ENCODE measurements at regions not wholly inside any gene's neighbourhood (a gene's known extent, or its start where the extent isn't known, plus 50 kb on each side); places are given as distances from the start of the nearest gene placed in this dataset.

DNA sequence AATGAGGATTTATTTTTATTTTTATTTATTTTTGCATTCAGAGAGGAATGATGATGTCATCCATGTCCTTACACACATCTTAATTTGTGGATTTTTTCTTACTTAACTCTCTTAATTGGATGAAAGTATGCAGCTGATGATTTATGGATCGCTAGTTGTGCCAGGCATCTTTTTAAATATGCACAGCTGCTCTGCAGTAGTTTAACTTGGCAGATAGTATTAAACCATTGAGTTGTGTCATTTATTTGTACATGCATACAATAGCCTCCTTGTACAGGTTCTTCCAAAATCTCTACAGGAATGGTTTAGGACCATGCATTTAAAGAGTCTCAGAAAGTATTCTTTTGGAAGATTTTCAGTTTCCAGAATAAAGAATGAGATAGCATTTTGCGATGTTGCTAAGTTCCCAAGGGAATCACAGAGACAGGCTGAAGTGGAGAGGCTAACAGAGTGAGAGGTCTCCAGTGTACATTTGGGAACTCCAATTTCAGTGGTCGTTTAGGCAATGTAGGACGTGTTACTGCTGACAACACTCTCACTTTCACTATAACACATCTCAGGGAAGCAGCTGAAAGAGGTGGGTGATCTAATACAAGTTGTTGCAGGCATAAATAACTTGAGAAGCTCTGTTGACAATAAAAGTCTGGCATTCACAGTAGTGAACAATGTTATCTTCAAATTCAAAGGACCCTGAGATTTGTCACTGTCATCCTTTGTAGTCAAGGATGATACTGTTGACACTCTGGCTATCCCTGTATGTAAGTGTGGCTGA lies 49.9 kb upstream of the SCRG1 start:
- TF ChIP-seq EP300 (IDR thresholded peaks at IDR 0.05), result no peak
- peak in 3 of 4 donors; percentile 37 to 83 (median 68) for TF ChIP-seq POLR2AphosphoS5 (IDR thresholded peaks at IDR 0.05)
- 53 to 61% methylated on average over 4 of the region's 4 CpGs for WGBS, 2 donors
- DNase-seq, result no peak
- intact Hi-C loops (cut with DNase I), result no loop called here
- no peaks in the 10 kb centered on the region for H3K9me3 ChIP-seq
- H3K4me3 ChIP-seq, result peak overlapping the region in 3 of 4 donors; percentile 9 to 17 (median 14)
- H3K4me1 ChIP-seq, result peaks cover 0 to 40% (median 28%) of the 10 kb centered on the region in 4 donors
- H3K27me3 ChIP-seq, result no peaks in the 10 kb centered on the region
- no peaks in the 10 kb centered on the region for H3K36me3 ChIP-seq
- peak overlapping the region; percentile 38 to 79 (median 70) for H3K27ac ChIP-seq
